Fibroblast of the conjunctiva (primary cell): ENCODE measurements at regions not wholly inside any gene's neighbourhood (a gene's known extent, or its start where the extent isn't known, plus 50 kb on each side); places are given as distances from the start of the nearest gene placed in this dataset.
"Not testable (repeated sequence)": the region's sequence is repeated elsewhere in the genome, so short reads cannot be mapped to it uniquely, and the experiment has no call there.

Experiments
- DNase-seq: peaks from one replicate; pipeline ENCODE4 v3.0.0-alpha.2; 2010; ENCODE audit warnings: low read depth

- no peak for DNase-seq
Measured at GRCh38 chr10:78596556-78596955, 472.2 kb upstream of the ZMIZ1 start.

DNA sequence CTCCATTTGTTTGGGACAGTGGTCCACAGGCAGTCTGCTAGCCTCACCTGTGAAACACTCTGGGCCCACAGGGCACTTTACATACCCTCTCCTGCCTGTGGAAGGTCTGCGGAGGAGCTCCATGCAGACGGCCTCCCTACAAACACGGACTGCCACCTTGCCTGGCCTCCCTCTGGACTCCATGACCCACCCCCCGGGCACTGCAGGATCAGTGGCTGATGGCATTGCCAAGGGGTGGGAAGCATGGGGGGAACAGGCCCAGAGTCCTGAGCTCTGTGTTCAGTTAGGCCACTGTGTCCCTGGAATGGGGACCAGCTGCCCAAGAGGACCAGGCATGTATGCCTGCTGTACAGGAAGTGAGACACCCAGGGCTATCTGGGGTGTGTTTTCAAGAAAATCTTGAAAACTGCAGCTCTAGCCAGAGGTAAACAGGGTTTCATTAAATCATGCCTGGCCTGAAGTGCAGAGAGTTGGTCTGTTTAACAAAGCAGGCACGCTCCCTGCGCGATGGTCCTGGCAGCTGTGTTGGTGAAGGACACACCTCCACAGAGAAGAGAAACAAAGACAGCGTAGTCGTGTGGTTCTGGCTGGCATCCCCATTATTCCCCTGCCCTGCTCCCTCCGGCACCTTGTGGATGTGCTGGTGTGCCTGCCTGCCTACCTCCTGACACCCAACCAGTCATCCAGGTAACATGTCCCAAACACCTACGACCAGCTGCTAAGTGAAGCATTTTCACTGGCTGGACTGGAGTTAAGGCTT is 470.8 kb upstream of the ZMIZ1 start:
- no peak for DNase-seq

DNA sequence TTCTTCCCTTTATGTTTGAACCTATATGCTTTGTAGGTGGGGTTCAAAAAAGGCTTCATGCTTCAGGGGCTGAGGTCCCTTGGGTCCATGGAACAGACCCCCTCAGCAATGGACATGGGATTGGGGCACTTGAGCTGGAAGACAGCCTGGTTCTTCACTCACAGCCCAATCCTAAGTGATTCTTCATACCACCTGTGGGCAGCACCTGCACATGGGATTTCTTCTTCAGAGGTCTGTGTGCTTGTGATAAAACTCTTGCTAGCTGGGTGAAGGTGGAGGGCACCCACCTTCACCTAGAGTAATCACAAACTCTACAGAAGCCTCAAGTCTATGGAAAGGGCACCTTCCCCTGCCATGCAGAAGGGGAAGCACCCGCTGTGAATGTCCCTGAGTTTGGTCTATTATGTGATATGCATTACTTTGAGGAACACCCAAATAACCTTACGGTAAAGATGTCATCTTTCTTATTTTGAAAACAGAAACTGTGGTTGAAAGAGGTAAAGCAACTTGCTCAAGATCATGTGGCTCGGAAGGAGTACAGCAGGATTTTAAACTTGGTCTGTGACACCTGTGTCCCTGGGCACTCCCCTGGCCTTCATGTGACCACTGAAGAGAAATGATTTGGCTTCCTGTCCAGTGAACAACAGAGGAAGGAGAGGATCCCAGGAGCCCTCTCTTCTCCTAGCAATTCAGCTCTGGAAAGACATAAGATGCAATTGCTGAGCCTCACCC is 469.5 kb upstream of the ZMIZ1 start:
- no peak for DNase-seq

GRCh38 chr10:78600121-78600665 is 468.6 kb upstream of the ZMIZ1 start:
- no peak for DNase-seq

DNA sequence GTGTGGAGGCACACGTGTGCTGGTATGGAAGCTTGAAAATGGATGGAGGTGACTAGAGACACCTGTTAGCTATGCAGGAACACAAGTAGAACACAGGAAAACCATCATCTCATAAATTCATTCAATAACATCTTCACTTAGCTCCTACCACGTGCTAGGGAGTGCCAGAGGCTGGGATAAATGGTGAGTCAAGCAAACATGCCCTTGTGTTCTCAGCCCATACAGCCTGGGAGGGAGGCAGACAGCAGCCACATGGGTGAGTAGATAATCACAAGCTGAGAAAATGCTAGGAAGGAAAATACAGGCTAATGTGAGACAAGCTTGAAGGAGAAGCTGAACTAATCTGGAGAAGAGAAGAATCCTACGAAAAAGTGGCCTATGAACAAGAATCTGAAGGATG is 468.0 kb upstream of the ZMIZ1 start:
- DNase-seq = no peak

GRCh38 chr10:78602201-78602932 is 466.4 kb upstream of the ZMIZ1 start:
- no peak for DNase-seq

DNA sequence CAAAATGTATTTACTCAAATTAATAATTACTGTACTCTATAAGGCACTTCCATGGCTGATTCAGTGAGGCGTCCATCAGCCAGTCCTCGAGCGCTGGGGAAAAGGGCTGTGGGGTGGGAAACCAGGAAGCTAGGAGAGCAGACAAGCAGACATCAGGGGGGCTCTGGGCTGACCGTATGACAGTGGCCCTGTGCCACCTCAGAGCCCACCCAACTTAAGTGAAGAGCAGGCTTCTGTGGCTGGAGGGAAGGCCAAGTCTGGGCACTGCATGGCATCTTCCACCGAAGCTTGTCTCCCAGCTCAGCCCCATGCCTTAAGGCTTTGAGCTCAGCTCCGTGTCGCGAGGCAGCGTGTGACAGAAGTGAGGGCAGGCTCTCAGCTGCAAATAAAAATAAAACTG is 464.5 kb upstream of the ZMIZ1 start:
- no peak for DNase-seq

DNA sequence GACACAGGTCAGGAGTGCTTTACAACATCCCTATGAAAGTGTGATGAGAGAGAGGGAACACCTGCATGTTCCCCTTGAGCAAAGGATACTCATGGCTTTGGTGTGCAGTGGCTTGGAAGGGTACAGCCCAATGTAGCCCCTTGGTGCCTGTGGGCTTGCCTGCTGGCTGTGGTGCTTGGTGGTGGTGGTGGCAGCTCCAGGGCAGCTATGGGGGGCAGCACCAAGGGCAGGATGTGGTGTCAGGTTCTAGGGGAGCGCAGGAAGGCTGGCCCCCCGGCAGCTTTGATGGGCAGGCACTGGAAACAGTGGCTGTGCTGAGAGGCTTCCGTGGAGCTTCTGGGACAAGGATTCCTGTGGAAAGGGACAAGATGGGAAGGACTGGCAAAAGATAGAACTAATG is 464.0 kb upstream of the ZMIZ1 start:
- no peak for DNase-seq

GRCh38 chr10:78605800-78606350 is 462.9 kb upstream of the ZMIZ1 start:
- DNase-seq = no peak

DNA sequence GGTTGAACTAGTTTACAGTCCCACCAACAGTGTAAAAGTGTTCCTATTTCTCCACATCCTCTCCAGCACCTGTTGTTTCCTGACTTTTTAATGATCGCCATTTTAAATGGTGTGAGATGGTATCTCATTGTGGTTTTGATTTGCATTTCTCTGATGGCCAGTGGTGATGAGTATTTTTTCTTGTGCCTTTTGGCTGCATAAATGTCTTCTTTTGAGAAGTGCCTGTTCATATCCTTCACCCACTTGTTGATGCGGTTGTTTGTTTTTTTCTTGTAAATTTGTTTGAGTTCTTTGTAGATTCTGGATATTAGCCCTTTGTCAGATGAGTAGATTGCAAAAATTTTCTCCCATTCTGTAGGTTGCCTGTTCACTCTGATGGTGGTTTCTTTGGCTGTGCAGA is 462.0 kb upstream of the ZMIZ1 start:
- DNase-seq = not testable (repeated sequence)

DNA sequence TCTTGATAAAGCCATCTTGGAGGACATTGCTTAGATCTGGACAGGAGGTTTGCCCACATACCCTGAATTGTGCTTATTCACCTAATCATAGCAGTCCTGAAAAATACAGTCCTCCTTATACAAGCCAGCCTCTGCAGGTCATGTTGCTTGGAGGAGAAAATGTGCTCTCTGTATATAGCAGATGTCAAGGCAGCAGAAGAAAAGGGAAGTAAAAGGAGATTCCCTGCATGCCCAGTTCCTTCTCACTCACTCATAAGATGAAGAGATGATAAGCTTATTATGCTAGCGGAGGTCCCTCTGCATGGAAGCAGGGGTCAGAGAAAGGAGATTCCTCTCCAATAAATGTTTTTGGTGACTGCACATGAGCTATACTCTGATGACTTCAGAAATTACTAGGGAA is 458.8 kb upstream of the ZMIZ1 start:
- DNase-seq = no peak

- no peak for DNase-seq
Measured at GRCh38 chr10:78613132-78613531, 455.6 kb upstream of the ZMIZ1 start.

DNA sequence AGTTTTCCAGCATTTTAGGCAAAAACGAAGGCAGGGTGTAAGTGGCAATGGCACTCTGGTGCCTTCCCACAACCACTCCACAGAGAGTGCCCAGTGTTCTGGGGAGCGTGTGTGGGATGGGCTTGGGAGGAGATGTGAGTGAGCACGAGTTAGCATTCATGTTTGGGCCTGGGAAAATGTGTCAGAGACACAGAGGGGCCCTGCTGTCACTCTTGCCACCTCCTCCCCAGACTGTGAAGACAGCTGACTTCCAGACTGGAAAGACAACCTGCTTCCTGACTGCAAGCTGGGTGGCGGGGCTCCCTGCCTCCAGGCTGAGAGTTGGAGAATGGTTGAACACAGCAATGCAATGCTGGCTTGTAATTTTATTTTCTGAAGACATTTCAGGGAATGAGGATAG is 454.5 kb upstream of the ZMIZ1 start:
- DNase-seq = no peak

GRCh38 chr10:78614744-78615143 is 454.0 kb upstream of the ZMIZ1 start:
- no peak for DNase-seq

- no peak for DNase-seq
Measured at GRCh38 chr10:78616125-78616695, 452.6 kb upstream of the ZMIZ1 start.

DNA sequence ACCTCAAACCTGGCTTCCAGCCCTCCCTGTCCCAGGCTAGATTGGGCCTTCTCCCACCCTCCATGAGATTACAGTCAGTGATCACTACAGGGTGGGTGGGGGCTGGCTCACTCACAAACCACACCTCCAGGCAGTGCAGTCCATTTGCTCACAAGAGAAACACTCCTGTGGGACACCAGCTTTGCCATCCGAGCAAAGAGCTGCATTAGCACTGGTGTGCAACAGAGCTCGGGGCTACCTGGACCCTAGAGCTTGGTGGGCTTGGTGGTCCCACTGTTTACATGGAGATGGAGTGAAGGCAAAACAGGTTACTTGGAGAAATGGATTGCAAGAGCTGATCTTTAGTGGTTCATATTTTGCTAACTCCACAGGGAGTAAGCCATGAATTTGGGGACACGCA is 451.7 kb upstream of the ZMIZ1 start:
- DNase-seq = no peak

DNA sequence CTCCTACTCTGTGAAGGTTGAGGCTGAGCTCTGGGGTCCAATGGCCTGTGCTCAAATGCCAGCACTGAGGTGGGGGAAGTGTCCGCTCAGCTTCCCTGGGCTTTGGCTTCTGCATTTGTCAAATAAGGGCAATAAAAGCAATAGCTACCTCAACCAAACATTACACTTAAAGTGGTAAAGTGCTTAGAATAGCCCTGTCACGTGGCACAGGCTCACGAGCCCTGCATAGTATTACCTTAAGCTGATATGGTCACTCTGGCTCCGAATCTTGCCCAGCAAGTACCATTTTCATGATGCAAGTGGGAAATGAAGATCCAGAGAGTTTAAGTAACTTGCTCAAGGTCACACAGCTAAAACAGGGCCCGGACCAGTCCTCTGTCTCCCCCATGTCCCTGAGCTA is 451.1 kb upstream of the ZMIZ1 start:
- DNase-seq = no peak

GRCh38 chr10:78618050-78618449 is 450.7 kb upstream of the ZMIZ1 start:
- no peak for DNase-seq

DNA sequence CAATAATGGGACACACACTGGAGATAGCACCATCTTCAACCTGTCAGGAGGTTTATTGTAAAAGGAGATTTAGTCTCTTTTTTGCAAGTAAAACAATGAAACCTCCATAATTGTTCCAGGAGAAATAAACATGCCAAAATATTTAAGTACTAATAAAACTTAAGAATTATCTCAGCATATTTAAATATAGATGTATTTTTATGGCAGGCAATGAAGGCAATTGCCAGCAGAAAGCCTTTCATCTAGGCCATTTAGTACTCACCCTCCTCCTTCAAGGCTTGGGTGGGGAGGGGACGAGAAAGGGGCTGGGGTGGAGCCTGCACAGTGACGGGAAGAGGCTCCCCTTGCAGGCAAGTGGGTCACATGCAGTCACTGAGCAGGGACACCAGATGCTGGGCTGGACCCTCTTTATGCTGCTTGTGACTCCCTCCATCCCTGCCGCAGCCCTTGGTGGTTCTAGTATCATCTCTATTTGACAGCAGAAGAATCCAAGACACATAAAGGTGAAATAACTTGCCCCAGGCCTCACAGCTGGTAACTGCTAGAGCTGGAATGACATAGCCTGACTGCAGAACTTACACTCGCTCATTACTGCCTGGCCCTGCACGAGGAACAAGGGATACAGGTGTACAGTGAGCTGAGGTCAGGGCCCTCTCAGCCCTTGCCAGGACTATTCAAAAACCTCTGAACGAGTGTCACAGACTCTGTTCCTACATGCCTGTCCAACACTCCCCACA is 449.5 kb upstream of the ZMIZ1 start:
- no peak for DNase-seq

DNA sequence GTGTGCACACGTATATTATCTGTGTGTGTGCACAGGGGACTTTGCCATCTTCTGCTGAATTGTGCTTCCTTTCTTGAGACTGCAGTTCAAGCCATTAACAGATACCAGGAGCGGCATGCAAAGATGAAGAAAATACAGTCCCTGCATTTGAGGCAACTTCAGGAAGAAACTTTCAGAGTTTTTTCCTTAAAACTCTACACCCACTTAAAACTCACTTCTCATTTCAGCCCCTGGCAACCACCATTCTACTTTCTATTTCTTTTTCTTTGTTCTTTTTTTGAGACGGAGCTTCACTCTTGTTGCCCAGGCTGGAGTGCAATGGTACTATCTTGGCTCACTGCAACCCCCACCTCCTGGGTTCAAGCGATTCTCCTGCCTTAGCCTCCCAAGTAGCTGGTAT is 448.9 kb upstream of the ZMIZ1 start:
- DNase-seq = no peak
